ENCODE measurements at regions not wholly inside any gene's neighbourhood (a gene's known extent, or its start where the extent isn't known, plus 50 kb on each side); places are given as distances from the start of the nearest gene placed in this dataset.

DNA sequence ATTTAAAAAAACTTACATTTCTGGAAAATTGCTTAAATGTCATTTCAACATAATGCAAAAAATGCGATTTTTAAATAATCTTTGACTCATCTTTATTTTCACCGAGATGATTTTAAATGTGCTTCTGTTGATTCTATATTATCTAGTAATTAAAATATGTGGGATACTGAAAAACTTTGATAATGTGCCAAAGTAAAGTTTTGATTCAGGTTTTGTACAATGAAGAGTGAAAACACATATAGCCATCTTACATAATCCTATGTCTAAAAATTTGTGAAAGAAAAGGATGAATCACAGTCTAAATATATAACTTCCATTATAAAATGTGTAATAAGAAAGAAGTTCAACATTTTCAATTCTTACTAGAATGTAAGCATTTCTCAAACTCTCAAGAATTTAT is 204.3 kb upstream of the ZC3H15 start:
- H3K27me3 ChIP-seq, result no peaks in the 10 kb centered on the region
- H3K36me3 ChIP-seq, result no peaks in the 10 kb centered on the region
- intact Hi-C loops (cut with DNase I; ENCODE audit: low total_unique reads), result no loop called here
- no peaks in the 10 kb centered on the region for H3K9me3 ChIP-seq
- no peak overlapping the region for H3K27ac ChIP-seq
- no peak for DNase-seq
- H3K4me1 ChIP-seq, result no peaks in the 10 kb centered on the region
- H3K4me3 ChIP-seq, result no peak overlapping the region
- TF ChIP-seq, protein P1, sequence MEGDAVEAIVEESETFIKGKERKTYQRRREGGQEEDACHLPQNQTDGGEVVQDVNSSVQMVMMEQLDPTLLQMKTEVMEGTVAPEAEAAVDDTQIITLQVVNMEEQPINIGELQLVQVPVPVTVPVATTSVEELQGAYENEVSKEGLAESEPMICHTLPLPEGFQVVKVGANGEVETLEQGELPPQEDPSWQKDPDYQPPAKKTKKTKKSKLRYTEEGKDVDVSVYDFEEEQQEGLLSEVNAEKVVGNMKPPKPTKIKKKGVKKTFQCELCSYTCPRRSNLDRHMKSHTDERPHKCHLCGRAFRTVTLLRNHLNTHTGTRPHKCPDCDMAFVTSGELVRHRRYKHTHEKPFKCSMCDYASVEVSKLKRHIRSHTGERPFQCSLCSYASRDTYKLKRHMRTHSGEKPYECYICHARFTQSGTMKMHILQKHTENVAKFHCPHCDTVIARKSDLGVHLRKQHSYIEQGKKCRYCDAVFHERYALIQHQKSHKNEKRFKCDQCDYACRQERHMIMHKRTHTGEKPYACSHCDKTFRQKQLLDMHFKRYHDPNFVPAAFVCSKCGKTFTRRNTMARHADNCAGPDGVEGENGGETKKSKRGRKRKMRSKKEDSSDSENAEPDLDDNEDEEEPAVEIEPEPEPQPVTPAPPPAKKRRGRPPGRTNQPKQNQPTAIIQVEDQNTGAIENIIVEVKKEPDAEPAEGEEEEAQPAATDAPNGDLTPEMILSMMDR (IDR thresholded peaks at IDR 0.05), result no peak
- TF ChIP-seq POLR2A (IDR thresholded peaks at IDR 0.05), result no peak

DNA sequence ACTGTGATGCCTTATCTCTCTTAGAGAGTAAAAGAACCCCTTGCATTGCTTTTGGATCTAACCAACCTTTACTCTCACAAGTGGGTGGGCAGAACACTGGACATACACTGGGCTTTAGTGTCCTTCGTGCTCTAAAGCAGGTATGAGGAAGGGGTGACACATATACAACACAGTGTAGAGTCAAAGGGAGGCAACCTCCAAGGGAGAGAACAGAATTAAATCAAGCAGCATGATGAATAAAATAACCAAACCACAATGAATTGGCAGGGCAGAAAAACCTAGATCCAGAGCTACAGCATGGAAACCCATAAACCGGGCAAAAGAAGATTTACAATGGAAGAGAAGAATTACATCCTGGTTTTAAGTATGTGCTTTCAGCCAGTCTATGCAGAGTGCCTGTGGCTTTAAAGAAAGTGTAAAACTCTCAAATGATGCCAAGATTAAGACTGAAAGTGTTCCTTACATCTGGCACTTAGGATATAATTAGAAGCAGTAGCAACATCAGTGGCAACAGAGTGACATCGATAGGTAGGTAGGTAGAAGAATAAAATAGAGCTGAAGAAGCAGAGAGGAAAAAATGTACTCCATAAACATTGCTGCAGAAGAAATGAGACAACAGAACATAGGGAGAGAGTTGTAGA is 191.7 kb upstream of the ZC3H15 start:
- no peak for DNase-seq
- no peak overlapping the region for H3K27ac ChIP-seq

DNA sequence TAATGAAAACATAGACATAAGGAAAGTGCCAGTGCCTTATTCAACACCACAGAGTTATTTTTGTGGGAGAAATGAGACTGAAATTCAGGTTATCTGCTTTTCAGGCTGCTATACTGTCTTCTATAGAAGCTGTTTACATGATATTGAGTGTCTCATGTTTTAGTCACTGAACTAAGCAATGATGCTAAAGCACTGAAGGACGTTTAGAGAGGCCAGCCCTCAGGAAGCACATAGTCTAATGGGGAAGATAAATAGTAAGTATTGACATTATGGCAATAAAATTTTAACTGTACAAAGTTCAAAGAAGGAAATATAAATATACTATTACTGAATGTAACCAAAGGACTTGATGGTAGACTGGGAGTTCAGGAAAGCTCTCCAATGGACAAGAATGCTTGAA is 186.4 kb upstream of the ZC3H15 start:
- no peak overlapping the region for H3K27ac ChIP-seq
- H3K27me3 ChIP-seq, result no peaks in the 10 kb centered on the region
- H3K9me3 ChIP-seq, result no peaks in the 10 kb centered on the region
- no peak overlapping the region for H3K4me3 ChIP-seq
- TF ChIP-seq POLR2A (IDR thresholded peaks at IDR 0.05), result no peak
- no peak for DNase-seq
- H3K4me1 ChIP-seq, result no peaks in the 10 kb centered on the region
- no peaks in the 10 kb centered on the region for H3K36me3 ChIP-seq
- intact Hi-C loops (cut with DNase I; ENCODE audit: low total_unique reads), result no loop called here

More for the DNA sequence above, 191.7 kb upstream of the ZC3H15 start:
- Histone ChIP-seq H3K4me1 (no peaks in the 10 kb centered on the region), H3K9me3 (no peaks in the 10 kb centered on the region), H3K4me3 (no peak overlapping the region), H3K27me3 (no peaks in the 10 kb centered on the region), H3K36me3 (no peaks in the 10 kb centered on the region)
- TF ChIP-seq, protein P1 (IDR thresholded peaks at IDR 0.05), result no peak
- no peak for TF ChIP-seq POLR2A (IDR thresholded peaks at IDR 0.05)
- intact Hi-C loops (cut with DNase I; ENCODE audit: low total_unique reads), result no loop called here

DNA sequence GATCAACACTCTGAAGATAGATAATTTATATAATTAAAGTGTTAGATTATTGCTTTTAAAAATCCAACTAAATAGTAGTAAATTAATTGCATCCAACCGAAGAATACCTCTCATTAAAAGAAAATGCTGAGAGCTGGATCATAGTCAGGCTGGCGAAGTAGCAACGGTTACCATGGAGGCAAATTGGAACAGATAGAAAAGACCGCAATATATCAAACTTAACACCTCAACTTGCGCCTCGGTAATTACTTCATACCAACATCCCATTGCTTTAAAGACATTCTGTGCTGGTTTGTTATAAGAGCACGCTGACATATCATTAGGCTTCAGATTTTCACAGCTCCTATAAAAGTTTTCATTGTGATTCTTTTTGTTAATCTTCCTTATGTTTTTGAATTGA is 183.8 kb upstream of the ZC3H15 start:
- no peak overlapping the region for H3K27ac ChIP-seq
- DNase-seq, result no peak
- intact Hi-C loops (cut with DNase I; ENCODE audit: low total_unique reads), result no loop called here
- H3K4me1 ChIP-seq, result no peaks in the 10 kb centered on the region
- no peaks in the 10 kb centered on the region for H3K27me3 ChIP-seq
- H3K9me3 ChIP-seq, result no peaks in the 10 kb centered on the region
- H3K36me3 ChIP-seq, result no peaks in the 10 kb centered on the region
- H3K4me3 ChIP-seq, result no peak overlapping the region
- TF ChIP-seq POLR2A (IDR thresholded peaks at IDR 0.05), result no peak
- TF ChIP-seq, protein P1 (IDR thresholded peaks at IDR 0.05), result no peak

DNA sequence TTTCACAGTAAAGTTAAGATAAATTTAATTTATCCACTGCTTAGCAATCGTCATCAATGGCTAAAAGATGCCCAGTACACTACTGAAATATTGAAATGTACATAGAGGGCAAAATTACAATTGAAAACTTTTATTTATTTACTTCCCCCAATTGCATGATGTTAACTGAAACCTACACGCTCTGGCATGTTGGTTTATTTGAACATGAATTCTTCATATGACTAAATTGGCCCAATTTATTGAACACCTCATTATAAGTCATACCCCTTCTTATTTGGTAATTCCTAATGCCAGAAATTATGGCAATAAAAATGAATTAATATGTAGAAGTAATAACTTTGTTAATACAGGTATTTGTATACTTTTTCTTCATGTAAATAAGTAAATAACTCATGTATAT is 183.0 kb upstream of the ZC3H15 start:
- Histone ChIP-seq H3K9me3 (no peaks in the 10 kb centered on the region), H3K4me1 (no peaks in the 10 kb centered on the region), H3K27ac (no peak overlapping the region), H3K36me3 (no peaks in the 10 kb centered on the region), H3K27me3 (no peaks in the 10 kb centered on the region), H3K4me3 (no peak overlapping the region)
- intact Hi-C loops (cut with DNase I; ENCODE audit: low total_unique reads), result no loop called here
- TF ChIP-seq POLR2A (IDR thresholded peaks at IDR 0.05), result no peak
- TF ChIP-seq, protein P1 (IDR thresholded peaks at IDR 0.05), result no peak
- no peak for DNase-seq

DNA sequence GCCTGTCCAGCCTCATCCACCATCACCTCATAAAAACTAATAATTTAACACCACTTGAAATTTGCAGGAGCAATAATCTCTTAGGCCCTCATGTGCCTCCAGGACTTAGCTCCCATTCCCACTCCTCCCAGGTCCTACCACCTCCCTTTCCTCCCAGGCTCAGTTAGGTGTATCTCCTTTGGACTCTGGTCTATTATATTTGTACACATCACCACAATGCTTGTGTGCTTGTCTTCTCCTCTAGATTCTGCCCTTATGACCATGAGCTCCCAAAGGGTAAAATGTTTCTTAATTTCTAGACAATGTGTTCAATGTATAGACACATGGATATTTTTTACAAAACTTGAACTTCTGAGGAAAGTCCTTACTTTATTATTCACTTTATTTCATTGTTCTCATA is 182.0 kb upstream of the ZC3H15 start:
- no peaks in the 10 kb centered on the region for H3K4me1 ChIP-seq
- H3K4me3 ChIP-seq, result no peak overlapping the region
- intact Hi-C loops (cut with DNase I; ENCODE audit: low total_unique reads), result no loop called here
- H3K27me3 ChIP-seq, result no peaks in the 10 kb centered on the region
- no peaks in the 10 kb centered on the region for H3K9me3 ChIP-seq
- DNase-seq, result no peak
- H3K27ac ChIP-seq, result no peak overlapping the region
- no peaks in the 10 kb centered on the region for H3K36me3 ChIP-seq
- TF ChIP-seq POLR2A (IDR thresholded peaks at IDR 0.05), result no peak
- TF ChIP-seq, protein P1 (IDR thresholded peaks at IDR 0.05), result no peak
